Stimulated activated CD4-positive, alpha-beta T cell treated with anti-CD3 and anti-CD28 coated beads, Interleukin-15, amount 100 ng/mL, for 24 hours (primary cell): ENCODE measurements at regions not wholly inside any gene's neighbourhood (a gene's known extent, or its start where the extent isn't known, plus 50 kb on each side); places are given as distances from the start of the nearest gene placed in this dataset.
"Not testable (repeated sequence)": the region's sequence is repeated elsewhere in the genome, so short reads cannot be mapped to it uniquely, and the experiment has no call there.

ENCODE experiments used
- DNase-seq: peaks from one replicate; pipeline ENCODE4 v3.0.0-alpha.2; 2020

GRCh38 chr2:8107621-8108378 is 574.1 kb upstream of the ID2 start:
- no peak for DNase-seq

GRCh38 chr2:8110716-8111115 is 571.1 kb upstream of the ID2 start:
- DNase-seq: no peak

- no peak for DNase-seq
Observed at GRCh38 chr2:8111193-8111592, 570.7 kb upstream of the ID2 start.

- no peak for DNase-seq
Observed at GRCh38 chr2:8115456-8115855, 566.4 kb upstream of the ID2 start.

- no peak for DNase-seq
Observed at GRCh38 chr2:8115966-8116365, 565.9 kb upstream of the ID2 start.

GRCh38 chr2:8116661-8117060 is 565.2 kb upstream of the ID2 start:
- no peak for DNase-seq

- DNase-seq: no peak
Observed at GRCh38 chr2:8118940-8119781, 562.7 kb upstream of the ID2 start.

- DNase-seq: peak; percentile 9
Observed at GRCh38 chr2:8119782-8120505, 561.9 kb upstream of the ID2 start.

- DNase-seq: no peak
Observed at GRCh38 chr2:8120506-8120860, 561.4 kb upstream of the ID2 start.

- DNase-seq: no peak
Observed at GRCh38 chr2:8121022-8121825, 560.6 kb upstream of the ID2 start.

- DNase-seq: no peak
Observed at GRCh38 chr2:8121826-8122513, 559.9 kb upstream of the ID2 start.

GRCh38 chr2:8122520-8122919 is 559.3 kb upstream of the ID2 start:
- DNase-seq: no peak

GRCh38 chr2:8123464-8123863 is 558.4 kb upstream of the ID2 start:
- no peak for DNase-seq

GRCh38 chr2:8125741-8126711 is 555.8 kb upstream of the ID2 start:
- no peak for DNase-seq

- DNase-seq: no peak
Observed at GRCh38 chr2:8126783-8127182, 555.1 kb upstream of the ID2 start.

GRCh38 chr2:8131423-8131822 is 550.4 kb upstream of the ID2 start:
- not testable (repeated sequence) for DNase-seq

- DNase-seq: no peak
Observed at GRCh38 chr2:8132351-8132831, 549.5 kb upstream of the ID2 start.

GRCh38 chr2:8132879-8133278 is 549.0 kb upstream of the ID2 start:
- DNase-seq: no peak

GRCh38 chr2:8133363-8133762 is 548.5 kb upstream of the ID2 start:
- no peak for DNase-seq

GRCh38 chr2:8133913-8134472 is 547.9 kb upstream of the ID2 start:
- no peak for DNase-seq
